NCI-H226 (cell line): ENCODE measurements at regions not wholly inside any gene's neighbourhood (a gene's known extent, or its start where the extent isn't known, plus 50 kb on each side); places are given as distances from the start of the nearest gene placed in this dataset.

Experiments
- DNase-seq: peaks from one replicate; pipeline ENCODE4 v3.0.0-alpha.2; 2015

- DNase-seq: no peak
Observed at GRCh38 chr12:114998118-114998749, 314.3 kb upstream of the TBX3 start.

DNA sequence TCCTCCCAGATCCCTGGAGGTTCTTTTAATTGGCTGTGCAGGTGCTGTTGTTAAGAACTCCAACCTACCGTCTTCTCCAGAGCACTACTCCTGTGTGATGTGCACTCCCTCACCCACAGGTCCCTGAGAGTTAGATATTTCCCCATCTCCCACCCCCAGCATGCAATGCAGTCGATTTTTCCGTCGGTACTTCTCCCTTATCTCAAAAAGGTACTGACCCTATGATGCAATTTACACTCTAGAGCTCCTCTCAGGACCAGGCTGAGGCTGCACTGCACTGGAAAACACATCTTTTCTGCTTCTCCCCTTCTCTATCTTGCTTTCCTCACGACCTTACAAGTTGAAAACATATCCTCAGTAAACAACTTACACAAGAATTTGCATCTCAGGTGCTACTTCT is 312.4 kb upstream of the TBX3 start:
- DNase-seq: no peak

- DNase-seq: no peak
Observed at GRCh38 chr12:114995891-114996290, 311.9 kb upstream of the TBX3 start.

GRCh38 chr12:114993165-114993564 is 309.2 kb upstream of the TBX3 start:
- no peak for DNase-seq

DNA sequence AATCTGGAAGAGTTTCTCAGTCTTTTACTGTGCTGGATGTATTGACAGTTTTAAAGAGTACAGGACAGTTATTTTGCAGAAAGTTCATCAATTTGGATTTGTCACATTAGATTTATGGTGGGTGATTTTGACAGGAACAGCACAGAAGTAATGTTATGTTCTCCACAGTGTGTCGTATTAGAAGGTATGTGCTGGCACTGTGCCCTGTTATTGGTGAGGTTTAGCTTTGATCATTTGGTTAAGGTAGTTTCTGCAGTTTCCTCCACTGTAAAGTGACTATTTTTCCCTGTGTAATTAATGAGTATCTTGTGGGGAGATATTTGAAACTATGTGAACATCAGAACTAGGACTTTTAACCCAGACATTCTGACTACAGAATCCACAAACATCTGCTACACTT is 308.5 kb upstream of the TBX3 start:
- DNase-seq: no peak

GRCh38 chr12:114990381-114990780 is 306.4 kb upstream of the TBX3 start:
- DNase-seq: no peak

DNA sequence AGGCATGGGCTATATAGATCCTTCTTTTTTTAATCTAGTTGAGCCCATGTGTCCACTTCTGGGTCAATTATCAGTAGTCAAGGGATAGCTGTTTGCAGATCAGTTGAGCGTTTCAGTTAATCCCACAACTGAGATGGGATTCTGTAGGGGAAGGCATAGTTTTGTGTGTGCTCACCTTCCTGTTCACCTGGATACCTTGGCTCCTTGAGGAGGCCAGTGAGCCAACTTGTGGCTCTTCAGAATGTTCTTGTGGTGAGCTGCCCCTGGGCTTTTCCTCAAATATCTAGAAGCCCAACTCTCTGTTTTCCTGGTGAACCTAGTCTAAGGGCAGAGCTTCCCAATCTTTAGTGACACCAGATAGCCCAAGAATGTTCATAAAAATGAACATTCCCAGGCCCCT is 302.9 kb upstream of the TBX3 start:
- no peak for DNase-seq

DNA sequence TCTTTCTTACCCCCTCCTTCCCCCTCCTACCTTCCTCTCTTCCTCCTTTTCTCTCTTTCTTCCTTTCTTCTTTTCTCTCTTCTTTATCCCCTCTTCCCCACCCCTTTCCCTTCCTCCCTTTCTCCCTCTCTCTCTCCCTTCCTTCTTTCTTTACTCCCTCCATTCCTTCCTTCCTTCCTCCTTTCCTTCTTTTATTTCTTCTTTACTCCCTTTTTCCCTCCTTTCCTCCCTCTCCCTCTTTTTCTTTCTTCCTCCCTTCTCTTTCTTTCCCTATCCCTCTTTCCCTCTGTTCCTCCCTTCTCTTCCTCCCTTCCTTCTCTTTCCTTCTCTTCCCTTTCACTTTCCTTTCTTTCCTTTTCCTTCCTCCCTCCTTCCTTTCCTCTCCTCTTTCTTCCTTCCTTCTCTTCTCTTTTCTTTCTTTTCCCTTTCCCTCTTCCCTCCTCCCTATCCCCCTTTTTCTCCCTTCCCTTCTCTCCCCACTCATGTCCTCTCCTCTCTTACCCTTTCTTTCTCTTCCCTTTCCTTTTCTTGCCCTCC is 302.3 kb upstream of the TBX3 start:
- DNase-seq: no peak

GRCh38 chr12:114984634-114985061 is 300.7 kb upstream of the TBX3 start:
- no peak for DNase-seq

DNA sequence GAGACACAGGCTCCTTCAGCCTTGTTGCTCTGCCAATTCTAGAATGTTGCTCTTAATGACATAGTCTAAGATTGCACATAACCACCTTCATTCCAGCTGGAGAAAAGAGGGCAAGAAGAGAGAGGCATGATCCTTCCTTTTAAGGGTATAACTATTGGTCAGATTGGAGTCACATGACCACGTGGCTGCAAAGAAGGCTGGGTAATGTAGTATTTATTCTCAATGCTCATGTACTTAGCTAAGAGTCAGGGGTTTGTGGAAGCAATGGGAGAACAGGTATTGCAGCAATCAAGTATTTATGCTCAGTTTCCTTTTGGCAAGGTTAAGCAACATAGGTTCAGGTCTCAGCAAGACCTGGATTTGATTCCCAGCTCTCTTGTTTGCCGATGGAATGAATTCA is 298.8 kb upstream of the TBX3 start:
- no peak for DNase-seq

DNA sequence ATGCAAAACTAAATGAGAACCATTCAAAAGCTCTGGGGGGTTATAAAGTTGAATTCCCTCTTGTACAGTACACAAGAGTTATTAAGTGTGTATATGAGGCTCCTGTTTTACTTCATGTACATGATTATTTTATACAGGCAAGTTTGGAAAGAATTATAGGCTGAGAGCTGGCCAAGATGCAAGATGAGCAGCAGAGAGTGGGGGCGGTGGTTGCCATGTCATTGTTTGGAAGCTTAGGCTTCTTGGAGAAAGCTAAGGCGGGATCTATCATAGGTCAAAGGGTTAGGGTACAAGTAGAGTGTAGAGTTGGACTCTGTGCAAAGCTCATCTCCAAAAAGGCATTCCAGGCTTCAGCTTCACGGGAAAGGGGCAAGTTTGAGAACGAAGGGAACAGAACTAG is 297.1 kb upstream of the TBX3 start:
- DNase-seq: no peak

DNA sequence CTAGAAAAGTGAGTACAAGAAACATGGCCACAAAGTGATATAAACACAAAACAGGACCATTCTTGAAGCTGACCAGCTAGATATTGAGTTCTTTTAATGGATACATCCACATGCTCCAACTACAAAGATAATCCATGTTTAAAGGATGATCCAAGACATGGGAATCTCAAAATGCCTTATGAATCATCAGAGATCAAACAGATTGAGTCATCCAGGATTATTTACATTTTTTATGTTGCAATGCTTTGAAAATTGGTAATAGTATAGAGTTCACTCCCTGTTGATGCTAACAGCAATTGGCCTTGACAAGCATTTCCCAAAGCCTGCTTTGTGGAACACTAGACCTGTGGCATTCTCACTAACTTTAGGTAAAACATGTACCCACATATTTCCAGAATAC is 293.0 kb upstream of the TBX3 start:
- DNase-seq: peak; percentile 9

DNA sequence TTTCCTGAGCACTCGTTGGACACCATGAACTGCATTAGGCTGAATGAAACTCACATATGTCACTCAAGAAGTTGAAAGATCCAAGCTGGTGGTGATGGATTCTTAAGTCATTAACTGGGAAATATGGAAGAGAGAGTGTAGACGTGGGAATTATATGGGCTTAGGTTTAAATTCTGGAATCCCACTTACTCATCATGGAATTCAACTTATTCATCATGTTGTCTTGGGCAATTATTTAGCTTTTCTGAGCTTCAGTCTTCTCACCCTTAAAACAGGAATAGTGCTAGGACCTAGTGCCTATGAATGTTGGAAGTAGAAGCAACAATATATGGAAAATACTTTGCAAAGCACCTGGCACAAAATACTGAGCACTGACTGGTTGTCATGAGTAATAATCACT is 292.4 kb upstream of the TBX3 start:
- DNase-seq: no peak

- no peak for DNase-seq
Observed at GRCh38 chr12:114975640-114976310, 291.8 kb upstream of the TBX3 start.

GRCh38 chr12:114974826-114975639 is 291.1 kb upstream of the TBX3 start:
- no peak for DNase-seq

DNA sequence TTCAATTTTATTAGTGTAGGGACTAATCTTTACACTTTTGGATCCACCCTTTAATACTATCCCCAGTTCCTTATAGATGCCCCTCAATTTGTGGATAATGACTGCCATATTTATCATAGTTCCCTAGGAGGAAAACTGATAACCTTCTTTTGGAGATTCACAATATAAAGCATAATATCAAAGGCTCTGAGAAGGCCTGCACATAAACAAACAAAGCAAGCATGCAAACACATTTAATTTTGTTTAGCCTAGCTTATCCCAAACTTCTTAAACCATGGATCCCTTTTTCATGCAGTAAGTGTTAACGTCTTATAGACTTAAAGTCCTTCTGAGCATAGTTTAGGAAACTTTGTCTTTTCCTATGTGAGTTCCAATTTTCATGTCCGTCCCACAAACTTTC is 290.4 kb upstream of the TBX3 start:
- DNase-seq: no peak

GRCh38 chr12:114968727-114969126 is 284.8 kb upstream of the TBX3 start:
- no peak for DNase-seq

GRCh38 chr12:114967151-114967550 is 283.2 kb upstream of the TBX3 start:
- DNase-seq: no peak

DNA sequence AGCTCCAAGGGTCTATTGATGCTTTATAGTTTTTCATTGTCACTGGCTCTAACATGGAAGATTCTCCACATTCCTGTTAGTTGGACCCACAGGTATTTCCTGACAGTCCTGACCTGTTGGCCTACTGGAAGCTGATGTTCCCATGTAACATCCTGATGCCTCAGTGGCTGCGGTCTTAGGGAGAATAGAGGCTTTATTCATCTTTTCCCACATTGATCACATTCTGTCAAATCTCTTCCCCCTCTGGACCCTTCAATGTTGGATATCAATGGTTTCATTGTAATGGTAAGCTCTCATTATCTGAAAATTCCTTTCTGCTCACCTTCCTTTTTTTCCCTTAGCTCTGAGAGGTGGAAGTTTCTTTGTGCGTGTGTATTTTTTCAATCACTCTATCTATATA is 280.9 kb upstream of the TBX3 start:
- DNase-seq: no peak

- DNase-seq: no peak
Observed at GRCh38 chr12:114963846-114964245, 279.9 kb upstream of the TBX3 start.

- no peak for DNase-seq
Observed at GRCh38 chr12:114961491-114961890, 277.5 kb upstream of the TBX3 start.

- no peak for DNase-seq
Observed at GRCh38 chr12:114958538-114958937, 274.6 kb upstream of the TBX3 start.

DNA sequence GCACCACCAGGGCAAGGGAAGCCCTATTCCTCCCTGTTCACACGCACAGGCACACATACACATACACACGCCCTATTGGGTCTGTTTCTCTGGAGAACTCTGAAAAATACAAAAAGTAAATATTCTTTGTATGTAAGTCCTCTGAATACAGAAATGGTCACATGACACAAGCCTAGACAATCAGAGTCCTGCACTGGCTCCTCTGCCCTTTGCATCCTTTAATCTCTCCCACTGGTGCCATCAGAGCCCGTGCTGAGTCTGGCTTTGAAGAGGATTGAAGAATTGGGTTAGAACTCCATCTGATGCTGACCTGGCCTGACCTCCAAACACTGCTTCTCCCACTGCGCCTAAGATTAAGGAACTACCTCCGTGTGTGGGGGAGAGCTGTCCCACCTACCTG is 273.2 kb upstream of the TBX3 start:
- no peak for DNase-seq
